GM19372 (cell line): ENCODE measurements at regions not wholly inside any gene's neighbourhood (a gene's known extent, or its start where the extent isn't known, plus 50 kb on each side); places are given as distances from the start of the nearest gene placed in this dataset.

Experiments
- ATAC-seq: cut with Tn5 transposase; IDR thresholded peaks from one replicate; pipeline ENCODE4 v1.9.1; 2021; ENCODE audit warnings: mild to moderate bottlenecking, low read depth, moderate library complexity; ENCODE audit not compliant: unreplicated experiment

DNA sequence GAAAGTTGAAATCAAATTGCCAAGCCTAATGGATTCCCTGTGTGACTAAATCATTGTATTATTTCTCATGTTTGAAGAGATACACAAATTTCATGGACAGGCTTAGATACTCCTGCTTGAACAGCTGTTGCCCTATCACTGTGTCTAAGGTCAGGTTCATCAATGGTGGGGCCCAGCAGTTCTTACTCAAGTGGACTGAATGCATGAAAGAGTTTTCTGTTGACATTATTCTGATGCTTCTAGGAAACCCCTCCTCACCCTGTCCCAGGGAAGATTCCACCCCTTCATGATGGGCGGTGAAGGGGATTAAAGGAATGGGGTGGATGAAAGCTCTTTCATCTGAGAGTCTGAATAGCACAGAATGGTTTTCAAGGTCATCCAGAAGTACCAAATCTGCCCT is 148.8 kb downstream of the INO80D start:
- no peak for ATAC-seq

DNA sequence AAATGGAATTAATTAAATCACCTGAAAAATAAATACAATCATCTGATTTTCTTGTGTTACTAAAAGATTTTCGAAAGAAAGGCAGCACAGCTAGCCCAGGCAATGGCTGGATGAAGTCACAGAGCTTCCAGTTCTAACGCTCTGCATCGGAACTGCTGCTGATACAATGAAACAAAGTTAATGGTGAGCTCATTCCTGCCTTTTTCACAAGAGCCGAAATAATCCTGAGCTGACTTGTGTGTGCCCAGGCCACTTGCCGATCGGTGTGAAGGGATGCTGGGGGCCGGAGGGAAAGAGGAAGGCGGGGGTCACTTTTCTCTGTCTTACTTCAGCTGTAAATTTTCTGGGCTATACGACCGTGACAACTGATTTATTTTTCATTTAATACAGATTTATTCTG is 149.5 kb downstream of the INO80D start:
- ATAC-seq, result no peak

DNA sequence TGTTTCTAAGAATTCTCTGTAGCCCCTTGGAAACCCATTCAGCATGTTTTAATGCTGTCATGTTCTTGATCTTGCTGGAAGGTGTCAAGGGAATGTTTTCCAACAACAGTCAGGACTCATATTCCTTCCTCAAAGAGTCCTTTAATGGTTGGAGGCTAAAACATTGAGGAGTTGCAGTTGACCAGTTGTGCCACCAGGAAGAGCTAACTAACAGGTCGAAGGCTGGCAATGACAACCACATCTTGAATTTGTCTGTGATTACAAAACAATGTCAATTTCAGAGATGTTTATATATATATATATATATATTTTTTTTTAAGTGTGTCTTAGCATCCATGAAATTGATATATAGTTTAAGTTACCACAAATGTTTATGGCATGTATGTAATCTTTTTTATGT is 151.5 kb downstream of the INO80D start:
- ATAC-seq, result no peak

DNA sequence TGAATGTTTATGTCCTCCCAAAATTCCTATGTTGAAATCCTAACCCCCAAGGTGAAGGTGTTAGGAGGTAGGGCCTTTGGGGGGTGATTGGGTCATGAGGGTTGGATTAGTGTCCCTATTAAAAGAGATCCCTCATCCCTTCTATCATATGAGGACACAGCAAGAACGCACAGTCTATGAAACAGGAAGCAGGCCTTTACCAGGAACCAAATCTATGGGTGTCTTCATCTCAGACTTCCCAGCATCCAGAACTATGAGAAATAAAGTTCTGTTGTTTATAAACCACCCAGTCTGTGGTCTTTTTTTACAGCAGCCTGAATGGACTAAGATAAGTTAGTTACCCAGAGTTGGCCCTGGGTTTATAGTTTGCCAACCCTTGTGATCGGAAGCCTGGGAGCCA is 153.1 kb downstream of the INO80D start:
- no peak for ATAC-seq

DNA sequence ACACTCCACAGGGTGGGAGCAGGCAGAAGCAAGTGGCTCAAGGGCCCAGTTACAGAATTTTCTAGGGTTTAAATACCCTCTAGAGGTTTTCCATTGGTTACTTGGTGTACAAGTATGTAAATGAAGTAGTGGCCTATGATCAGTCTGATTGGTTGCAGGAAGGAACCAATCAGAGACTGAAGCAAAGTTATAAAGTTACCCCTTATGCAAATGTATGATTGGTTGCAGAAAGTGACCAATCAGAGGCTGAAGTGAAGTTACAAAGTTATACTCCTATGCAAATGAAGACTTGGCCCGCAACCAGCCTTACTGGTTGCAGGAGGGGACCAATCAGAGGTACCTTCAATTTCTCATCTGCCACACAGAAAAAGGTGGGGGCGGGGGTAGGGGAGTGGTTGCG is 154.6 kb downstream of the INO80D start:
- ATAC-seq, result no peak

DNA sequence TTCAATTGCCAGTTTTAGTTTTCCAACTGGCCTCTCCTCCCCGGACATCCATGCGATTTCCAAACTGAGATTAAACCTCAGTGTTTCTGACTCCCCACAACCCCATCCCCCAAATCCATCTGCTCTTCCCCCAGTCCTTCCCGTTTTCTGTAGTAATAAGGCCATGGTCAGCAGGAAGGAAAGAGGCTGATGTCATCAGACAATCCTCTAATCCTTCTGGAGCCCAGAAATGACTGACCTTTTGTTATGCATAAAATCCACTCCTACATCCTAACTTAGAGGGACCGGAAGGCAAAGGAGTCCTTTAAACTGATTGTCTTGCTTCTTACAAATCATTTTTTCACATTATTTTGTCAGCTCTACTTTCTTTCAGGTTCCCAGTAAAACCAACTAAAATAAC is 155.8 kb downstream of the INO80D start:
- ATAC-seq, result no peak

DNA sequence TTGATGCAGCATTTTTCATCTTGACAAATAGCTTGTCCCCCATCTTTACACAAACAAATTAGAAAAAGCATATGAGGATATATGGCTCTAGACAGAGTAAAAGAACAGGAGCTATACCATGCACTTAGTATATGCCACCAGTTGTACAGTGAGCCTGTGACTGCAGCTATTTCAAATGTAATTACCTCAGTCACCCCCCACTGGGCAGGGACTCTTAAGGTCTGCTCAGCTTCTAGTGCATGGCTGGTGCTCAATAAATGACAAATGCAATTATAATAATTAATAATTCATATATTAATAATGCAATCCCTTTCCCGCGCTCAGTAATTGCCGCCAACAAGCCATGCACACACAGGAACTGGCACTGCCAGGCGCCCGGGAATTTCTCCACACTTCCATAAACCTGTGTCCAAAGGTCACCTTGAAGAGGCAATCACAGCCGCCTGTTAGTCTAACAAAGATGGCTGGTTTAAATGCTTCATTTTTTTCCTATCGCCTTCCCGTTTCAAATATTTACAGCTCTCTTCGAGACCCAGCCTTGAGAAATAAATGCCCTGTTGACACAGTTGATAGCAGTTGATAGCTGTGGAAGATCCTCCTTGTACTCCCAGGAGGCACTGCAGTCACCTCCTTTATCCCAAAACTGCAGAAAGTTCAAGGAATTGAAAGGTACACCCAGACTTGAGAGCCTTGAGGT is 156.6 kb downstream of the INO80D start:
- no peak for ATAC-seq

DNA sequence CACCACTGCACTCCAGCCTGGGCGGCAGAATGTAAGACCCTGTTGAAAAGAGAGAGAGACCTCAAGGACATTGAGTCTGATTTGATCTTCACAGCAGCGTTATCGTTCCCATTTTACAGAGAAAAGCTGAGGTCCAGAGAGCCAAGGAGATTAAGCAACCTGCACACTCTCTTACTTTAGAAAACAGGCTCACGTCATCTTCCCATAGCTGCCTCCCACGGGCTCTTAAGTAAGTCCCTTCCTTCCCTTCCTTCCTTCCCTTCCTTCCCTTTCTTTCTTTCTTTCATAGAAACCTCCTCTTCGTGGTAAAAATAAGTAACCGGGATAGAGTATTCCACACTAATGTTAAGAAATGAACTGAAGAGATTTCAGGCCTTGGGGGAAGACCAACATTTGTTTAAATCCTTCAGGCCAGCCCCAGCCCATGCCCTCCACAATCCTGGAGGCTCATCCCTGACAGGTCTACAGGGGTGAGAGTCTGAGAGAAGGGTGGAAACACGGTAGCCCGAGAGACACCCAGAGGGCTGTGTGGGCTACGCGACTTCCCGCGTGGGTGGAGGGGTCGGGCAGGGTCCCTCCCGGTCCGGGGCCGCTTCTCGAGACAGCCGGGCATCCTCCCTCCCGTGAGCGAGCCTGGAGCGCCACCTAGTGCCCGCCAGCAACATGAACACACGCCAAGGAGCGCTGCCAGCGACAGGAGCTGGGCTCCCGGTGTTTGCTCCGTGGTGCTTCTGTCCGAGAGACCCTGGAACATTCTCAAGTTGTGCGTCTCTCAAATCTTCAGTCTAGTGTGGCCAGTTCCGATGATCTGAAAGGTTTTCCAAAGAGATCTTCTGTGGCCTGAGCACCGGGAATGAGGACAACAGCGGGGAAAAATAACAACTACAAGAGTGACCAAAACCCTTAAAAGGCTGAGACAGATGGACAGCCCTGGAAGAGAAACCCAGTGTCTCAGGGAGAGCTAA is 160.3 kb downstream of the INO80D start:
- peak; percentile 95 for ATAC-seq

DNA sequence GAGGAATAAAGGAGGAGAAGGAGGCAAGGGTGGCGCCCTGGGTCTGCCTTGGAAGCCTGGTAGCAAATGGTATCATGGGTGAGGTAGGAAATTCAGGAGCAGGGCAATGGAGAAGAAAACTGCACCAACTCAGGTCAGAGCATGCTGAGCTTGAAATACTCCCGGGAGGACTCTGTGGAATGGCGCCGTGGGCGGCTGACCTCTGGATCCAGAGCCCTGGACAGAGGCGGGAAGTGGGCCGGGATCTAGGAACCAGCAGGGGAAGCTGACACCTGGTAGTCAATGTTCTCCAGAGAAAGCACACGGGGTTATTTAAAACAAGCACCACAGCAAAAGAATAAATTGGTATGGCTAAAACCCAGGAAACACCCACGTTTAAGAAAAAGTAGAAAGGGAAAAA is 161.3 kb downstream of the INO80D start:
- no peak for ATAC-seq

DNA sequence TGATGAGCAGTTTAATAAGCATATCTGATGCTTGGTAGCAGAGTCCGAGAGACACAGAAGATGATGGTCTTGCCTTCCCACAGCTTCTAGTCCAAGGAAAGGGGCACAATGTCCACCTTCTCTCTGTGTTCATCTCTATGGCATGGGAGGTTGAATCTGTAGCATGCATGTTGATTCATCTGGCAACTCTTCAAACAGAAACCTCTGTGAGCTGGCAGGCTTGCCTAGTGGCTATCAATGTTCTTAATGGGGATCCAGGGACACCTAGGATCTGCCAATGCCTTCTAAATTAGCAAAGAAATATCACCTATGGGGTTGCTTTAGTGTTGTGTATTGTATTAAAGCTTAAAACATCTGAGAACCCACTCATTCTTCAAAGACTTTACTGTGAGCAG is 170.8 kb downstream of the INO80D start:
- ATAC-seq, result no peak

DNA sequence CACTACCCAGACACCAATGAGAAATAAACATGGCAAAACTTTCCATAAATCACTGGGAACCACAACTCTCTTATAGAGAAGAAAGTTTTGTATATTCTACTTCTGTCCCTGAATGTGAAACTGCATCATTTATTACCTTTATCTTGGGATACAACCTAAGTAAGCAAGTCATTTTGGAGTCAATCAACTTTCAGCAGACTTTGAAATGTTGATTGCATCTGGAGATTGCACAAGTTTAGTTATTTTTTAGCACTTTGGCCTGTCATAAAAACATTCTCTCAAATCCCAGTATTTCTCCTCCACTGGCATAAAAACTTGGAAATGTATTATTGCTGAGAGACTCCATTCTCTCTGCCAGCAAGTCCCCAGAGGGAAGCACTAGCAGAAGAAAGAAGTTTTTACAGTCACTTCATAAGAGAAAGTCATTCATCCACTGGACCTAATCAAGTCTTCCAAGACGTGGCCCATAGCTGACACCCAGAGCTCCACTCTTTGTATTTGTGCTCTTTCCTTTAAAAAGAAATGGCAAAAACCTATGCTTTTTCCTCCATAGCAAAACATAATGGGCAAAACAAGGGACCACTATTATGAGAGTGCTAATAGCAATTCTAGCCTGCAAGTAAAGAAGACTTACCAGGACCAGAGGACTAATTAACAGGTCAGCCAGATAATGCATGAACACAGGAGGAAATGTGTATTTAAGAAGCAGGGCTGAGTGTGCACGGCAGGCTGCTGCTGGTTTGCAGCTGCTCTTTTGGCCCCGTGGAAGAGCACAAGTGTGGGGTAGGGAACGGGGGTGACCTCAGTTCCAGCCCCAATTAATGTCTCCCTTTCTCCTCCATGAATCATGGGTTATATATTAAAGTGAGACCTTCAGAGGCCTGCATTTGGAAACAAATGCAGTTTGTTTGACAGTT is 171.5 kb downstream of the INO80D start:
- no peak for ATAC-seq

DNA sequence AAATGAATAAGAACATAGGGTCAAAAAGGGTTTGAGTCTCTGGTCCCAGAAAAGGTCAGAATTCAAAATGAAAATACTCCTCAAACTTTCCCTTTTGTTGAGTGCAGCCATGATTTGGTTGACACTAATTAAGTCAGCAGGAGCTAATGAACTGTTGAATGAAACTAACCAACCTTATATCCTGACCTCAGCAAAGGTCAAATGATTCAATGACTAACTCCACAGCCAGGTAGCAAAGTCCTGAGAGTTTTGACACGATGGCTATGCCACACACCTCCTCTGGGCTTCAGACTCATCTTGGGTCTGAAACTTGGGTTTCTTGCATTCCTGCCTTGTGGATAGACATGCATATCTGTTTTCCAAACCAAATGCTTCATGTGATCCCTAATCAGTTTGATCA is 172.3 kb downstream of the INO80D start:
- ATAC-seq, result no peak

DNA sequence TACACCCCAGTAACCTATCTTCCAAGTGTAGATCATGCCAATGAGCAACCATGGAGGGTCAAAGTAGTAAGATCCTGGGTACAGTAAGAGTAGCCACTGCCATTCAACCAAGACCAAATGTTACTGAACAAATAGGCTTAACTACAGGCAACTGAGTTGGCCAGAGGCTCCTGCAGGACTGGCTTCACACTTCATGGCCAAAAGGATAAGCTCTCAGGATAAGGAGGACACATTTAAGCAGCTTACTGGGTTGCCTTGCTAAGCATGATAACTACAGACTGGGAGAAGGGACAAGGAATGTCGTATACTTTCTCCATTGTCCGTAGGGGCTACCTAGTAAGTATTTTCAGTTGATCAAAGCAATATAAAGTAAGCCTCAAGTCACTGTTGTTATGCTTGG is 174.7 kb downstream of the INO80D start:
- ATAC-seq, result no peak

DNA sequence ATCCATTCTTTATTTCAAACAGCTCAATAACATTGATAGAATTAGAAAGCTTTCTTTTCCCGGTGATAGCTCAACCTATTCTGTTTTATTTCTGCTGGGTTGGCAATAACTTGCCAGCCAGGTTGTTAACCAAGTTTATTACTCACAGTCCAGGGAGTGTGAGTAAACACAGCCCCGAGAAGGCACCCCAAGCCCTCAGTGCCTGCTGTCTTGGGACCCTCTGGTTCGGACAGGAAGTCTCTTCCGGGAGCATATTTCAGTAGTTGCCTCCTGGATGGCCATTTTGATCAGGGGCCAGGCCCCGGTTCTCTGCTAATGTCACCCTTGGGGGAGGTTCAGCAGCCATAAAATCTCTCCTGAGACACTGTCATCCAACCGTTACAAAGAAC is 176.8 kb downstream of the INO80D start:
- ATAC-seq, result no peak

DNA sequence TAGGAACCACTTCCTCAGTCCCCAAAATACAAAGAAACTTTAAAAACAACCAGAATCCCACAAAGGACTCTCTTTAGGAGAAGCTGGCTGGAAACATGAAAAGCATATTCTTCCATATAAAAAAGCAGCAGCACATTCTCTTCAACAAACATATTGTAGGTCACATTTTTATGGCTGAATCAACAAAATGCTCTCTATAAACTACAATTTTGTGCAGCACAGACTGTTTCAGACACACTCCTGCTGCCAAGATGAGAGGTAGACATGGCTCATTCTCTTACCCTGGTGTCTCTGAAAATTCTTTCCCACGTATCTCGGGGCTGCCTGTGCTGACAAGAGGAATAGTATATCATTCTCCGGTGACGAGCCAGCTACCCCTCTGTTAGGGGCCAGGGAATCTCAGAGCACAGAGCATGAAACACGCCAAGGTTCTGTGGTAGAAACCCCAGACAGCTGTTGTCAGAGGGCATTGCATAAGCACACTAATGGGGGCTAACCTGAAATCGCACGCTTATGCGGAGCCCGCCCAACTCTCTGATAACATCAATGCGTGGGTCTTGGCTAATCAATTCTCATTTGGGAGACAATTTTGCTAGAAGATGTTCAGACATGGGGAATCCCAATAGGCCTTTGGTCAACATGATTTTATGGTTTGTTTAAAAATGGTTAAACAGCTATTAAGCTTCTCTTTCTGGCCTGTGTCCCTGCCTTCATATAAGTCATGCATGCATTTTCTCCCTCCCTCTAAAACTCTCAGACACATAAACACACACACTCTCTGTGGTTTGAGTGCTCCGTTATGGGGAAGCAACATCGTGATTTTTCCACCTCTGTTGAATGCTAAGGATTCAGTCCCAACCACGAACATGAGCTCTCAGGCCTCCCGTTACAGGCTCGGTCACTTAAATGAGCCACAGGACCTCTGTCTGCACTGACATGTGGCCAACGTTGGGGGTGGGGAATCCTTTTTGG is 177.5 kb downstream of the INO80D start:
- no peak for ATAC-seq

DNA sequence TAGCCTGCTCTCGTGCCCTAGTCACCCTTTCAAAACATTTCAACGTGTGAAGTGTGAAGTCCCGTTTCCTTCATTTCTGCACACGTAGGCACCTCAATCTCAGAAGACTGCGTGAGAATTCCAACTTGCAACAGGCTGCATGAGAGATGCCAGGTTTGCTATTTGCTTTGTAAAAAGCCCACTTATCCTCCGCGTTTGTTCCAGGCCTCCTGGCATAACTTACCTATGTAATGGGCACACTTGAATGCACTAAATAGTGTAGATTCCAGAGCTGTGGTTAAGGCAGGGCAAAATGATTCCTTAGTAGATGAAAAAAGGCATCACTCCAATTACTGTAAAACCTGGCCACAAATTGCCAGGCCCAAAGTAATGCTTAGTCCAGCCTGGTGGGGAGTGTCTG is 179.6 kb downstream of the INO80D start:
- no peak for ATAC-seq

DNA sequence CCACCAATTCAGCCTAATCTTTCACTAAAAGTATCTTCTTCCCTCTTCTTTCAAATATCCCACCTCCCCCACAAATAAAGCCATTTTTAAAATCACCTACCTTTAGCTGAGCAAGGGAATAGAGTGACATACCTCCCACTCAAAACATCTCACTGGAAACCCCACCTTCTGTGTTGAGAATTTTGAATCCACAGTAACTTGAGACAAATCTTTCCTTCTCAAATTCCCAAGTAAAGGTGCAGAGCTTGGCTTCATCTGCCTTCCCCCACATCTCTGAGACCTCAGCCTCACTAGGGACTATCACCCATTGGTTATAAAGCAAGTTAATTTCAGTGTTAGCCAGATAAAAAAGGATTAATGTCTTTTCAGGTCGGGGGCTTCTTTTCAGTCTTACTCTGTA is 180.4 kb downstream of the INO80D start:
- ATAC-seq, result no peak

DNA sequence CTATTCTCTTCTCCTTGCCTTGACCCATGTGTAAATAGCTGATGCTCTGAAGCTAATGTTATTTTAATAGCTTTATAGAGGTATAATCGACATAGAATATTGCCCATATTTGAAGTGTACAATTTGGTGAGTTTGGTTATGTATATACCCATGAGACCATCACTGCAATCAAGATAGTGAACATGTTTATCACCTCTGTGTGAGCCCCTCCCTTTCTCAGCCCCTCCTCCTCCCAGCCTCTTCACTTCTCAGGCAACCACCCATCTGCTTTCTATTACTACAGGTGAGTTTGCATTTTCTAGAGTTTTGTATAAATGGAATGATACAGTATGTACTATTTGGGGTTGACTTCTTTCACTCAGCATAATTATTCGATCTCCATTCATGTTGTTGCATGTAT is 181.1 kb downstream of the INO80D start:
- no peak for ATAC-seq

DNA sequence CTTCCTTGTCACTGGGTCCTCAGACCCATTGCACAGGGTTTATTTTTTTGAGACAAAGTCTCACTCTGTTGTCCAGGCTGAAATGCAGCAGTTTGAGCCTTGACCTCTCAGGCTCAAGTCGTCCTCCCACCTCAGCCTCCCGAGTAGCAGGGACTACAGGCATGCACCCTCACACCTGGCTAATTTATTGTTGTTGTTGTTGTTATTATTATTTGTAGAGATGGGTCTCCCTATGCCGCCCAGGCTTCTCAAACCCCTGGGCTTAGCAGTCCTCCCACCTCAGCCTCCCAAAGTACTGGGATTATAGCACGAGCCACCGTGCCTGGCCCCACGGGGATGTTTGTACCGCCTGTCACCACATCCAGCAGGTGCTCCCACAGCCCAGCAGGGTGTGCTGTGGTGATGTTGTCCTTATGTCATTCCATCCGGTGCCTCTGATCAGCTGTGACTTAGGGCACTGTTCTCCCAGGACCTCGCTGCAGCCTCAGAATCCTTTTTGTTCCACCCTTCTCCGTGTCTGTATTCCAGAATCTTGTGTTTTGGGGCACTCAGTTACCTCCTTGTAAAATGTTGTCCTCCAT is 182.3 kb downstream of the INO80D start:
- peak; percentile 69 for ATAC-seq

DNA sequence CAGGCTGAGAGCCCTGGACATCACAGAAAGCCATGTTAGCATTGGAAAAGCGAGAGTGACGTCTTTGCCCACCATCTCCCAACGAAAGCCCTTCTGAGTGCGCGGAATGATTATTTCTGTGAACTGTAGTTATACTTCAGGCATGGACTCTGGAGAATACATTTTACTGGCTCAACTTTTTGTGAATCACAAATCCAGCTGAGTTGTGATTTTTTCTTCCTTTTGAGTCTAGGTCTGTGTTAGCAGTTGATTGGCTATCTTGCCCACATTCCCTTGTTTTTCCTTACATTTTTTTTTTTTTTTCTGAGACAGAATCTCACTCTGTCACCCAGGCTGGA is 183.1 kb downstream of the INO80D start:
- no peak for ATAC-seq
